ENCODE measurements at regions not wholly inside any gene's neighbourhood (a gene's known extent, or its start where the extent isn't known, plus 50 kb on each side); places are given as distances from the start of the nearest gene placed in this dataset.

DNA sequence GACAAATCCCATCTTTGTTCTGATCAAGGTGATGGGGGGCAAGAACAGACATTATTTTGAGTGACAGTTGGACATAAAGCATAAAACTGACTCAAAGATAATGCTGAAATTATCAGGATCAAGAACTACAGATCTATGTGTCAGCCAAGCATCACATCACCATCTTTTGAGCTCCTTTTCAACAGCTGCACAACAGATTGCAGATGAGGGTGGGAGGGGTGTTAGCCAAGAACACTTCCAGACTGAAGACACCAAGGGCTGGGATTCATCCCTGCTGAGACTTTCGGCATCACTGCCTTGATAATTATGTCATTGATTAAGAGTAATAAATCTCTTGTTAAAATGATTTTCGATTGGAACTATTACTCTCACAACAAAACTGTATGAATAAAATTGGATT, 191.5 kb upstream of the NETO1 start:
- no peaks in the 10 kb centered on the region for H3K4me1 ChIP-seq (ENCODE audit: control insufficient read depth in 1 of 2, insufficient read depth in 2 of 2, low read length in 2 of 2)
- no peak overlapping the region for H3K4me3 ChIP-seq (replicated peaks in 1 of 3; ENCODE audit: low read depth in 2 of 3, low read length in 3 of 3)
- no peak overlapping the region for H3K9ac ChIP-seq (ENCODE audit: insufficient read depth, low read length, poor library complexity, severe bottlenecking)
- Mint-ChIP-seq H3K27ac (no peak overlapping the region), H3K36me3 (no peaks in the 10 kb centered on the region), H3K9me3 (peaks cover 0 to 8% (median 0%) of the 10 kb centered on the region in 7 donors), H3K4me1 (no peaks in the 10 kb centered on the region), H3K4me3 (no peak overlapping the region), H3K27me3 (ENCODE audit: low read depth in 3 of 3) (peaks cover 0 to 2% (median 0%) of the 10 kb centered on the region in 3 donors)
- WGBS (ENCODE audit: insufficient coverage), result no CpG with 5 or more reads among the region's 2 CpGs
- no peak overlapping the region for H3K4me2 ChIP-seq (replicated peaks; ENCODE audit: extremely low read depth, low read length, poor library complexity, severe bottlenecking)
- H3K27me3 ChIP-seq (ENCODE audit: control insufficient read depth in 2 of 2, insufficient read depth in 2 of 2, low read length in 2 of 2), result no peaks in the 10 kb centered on the region
- no peak overlapping the region for H2AFZ ChIP-seq (ENCODE audit: insufficient read depth, low read depth, low read length, poor library complexity, severe bottlenecking)
- intact Hi-C loops (cut with micrococcal nuclease), result no loop called here
- H3K9me3 ChIP-seq (replicated peaks in 1 of 2; ENCODE audit: control insufficient read depth in 1 of 2, insufficient read depth in 1 of 2, low read length in 2 of 2), result peaks cover 0 to 4% of the 10 kb centered on the region in 2 donors
- DNase-seq, result no peak
- H4K20me1 ChIP-seq (ENCODE audit: insufficient read depth, low read length), result no peaks in the 10 kb centered on the region
- H3K27ac ChIP-seq (ENCODE audit: low read depth in 1 of 2, low read length in 2 of 2), result no peak overlapping the region
- TF ChIP-seq, protein P1, sequence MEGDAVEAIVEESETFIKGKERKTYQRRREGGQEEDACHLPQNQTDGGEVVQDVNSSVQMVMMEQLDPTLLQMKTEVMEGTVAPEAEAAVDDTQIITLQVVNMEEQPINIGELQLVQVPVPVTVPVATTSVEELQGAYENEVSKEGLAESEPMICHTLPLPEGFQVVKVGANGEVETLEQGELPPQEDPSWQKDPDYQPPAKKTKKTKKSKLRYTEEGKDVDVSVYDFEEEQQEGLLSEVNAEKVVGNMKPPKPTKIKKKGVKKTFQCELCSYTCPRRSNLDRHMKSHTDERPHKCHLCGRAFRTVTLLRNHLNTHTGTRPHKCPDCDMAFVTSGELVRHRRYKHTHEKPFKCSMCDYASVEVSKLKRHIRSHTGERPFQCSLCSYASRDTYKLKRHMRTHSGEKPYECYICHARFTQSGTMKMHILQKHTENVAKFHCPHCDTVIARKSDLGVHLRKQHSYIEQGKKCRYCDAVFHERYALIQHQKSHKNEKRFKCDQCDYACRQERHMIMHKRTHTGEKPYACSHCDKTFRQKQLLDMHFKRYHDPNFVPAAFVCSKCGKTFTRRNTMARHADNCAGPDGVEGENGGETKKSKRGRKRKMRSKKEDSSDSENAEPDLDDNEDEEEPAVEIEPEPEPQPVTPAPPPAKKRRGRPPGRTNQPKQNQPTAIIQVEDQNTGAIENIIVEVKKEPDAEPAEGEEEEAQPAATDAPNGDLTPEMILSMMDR (IDR thresholded peaks at IDR 0.05), result no peak
- no peaks in the 10 kb centered on the region for H3K79me2 ChIP-seq (ENCODE audit: insufficient read depth, low read length)
- no peaks in the 10 kb centered on the region for H3K36me3 ChIP-seq (replicated peaks in 1 of 2; ENCODE audit: control insufficient read depth in 1 of 2, insufficient read depth in 2 of 2, low read length in 2 of 2)

DNA sequence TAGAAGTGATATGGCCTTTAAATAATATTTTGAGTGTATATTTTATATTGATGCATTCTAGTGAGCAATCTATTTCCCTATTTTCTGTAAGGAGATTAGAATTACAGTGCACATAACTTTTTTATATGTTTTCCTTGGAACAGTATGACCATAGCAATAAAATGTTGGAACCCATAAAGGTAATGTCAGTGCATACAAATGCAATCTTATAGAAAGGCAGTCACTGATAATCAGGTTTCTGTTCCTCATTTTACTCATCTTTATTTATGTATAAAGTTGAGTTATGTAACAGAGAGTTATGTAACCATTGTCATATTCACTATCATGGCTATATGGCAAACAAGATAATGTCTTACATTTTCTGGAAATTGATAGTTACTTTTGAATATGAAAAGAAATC, 179.9 kb upstream of the NETO1 start:
- Mint-ChIP-seq H3K4me1 (no peaks in the 10 kb centered on the region), H3K4me3 (no peak overlapping the region), H3K9me3 (peaks cover 0 to 5% (median 0%) of the 10 kb centered on the region in 7 donors), H3K36me3 (no peaks in the 10 kb centered on the region), H3K27me3 (ENCODE audit: low read depth in 3 of 3) (peaks cover 0 to 2% (median 0%) of the 10 kb centered on the region in 3 donors), H3K27ac (no peak overlapping the region)
- intact Hi-C loops (cut with micrococcal nuclease), result no loop called here
- H3K36me3 ChIP-seq (replicated peaks in 1 of 2; ENCODE audit: control insufficient read depth in 1 of 2, insufficient read depth in 2 of 2, low read length in 2 of 2), result no peaks in the 10 kb centered on the region
- H3K27me3 ChIP-seq (ENCODE audit: control insufficient read depth in 2 of 2, insufficient read depth in 2 of 2, low read length in 2 of 2), result no peaks in the 10 kb centered on the region
- TF ChIP-seq, protein P1 (IDR thresholded peaks at IDR 0.05), result no peak
- H4K20me1 ChIP-seq (ENCODE audit: insufficient read depth, low read length), result no peaks in the 10 kb centered on the region
- no peaks in the 10 kb centered on the region for H3K4me1 ChIP-seq (ENCODE audit: control insufficient read depth in 1 of 2, insufficient read depth in 2 of 2, low read length in 2 of 2)
- no peak overlapping the region for H3K9ac ChIP-seq (ENCODE audit: insufficient read depth, low read length, poor library complexity, severe bottlenecking)
- H3K4me2 ChIP-seq (replicated peaks; ENCODE audit: extremely low read depth, low read length, poor library complexity, severe bottlenecking), result no peak overlapping the region
- DNase-seq, result no peak
- H2AFZ ChIP-seq (ENCODE audit: insufficient read depth, low read depth, low read length, poor library complexity, severe bottlenecking), result no peak overlapping the region
- peaks cover 0 to 9% of the 10 kb centered on the region in 2 donors for H3K9me3 ChIP-seq (replicated peaks in 1 of 2; ENCODE audit: control insufficient read depth in 1 of 2, insufficient read depth in 1 of 2, low read length in 2 of 2)
- no peaks in the 10 kb centered on the region for H3K79me2 ChIP-seq (ENCODE audit: insufficient read depth, low read length)
- H3K4me3 ChIP-seq (replicated peaks in 1 of 3; ENCODE audit: low read depth in 2 of 3, low read length in 3 of 3), result no peak overlapping the region
- no peak overlapping the region for H3K27ac ChIP-seq (ENCODE audit: low read depth in 1 of 2, low read length in 2 of 2)

All from CD14-positive monocyte (primary cell).